ENCODE measurements at regions not wholly inside any gene's neighbourhood (a gene's known extent, or its start where the extent isn't known, plus 50 kb on each side); places are given as distances from the start of the nearest gene placed in this dataset.

DNA sequence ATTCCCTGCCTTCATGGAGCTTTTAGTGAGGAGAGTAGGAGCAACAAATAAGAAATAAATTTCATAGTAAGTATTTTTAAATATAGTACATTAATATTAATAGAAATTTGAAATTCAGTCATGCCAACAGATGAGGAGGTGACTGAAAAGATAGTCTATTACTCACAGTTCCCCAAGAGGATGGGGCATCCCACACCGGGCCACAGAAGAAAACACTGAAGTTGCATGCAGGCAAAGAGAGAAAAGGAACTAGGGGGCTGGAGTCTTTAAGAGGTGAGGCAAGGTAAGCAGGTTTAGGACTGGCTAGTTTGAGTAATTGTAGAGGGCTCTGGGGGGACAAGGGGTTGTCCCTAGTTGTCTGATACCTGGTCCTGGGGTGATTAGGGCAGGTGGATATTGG is 120.1 kb upstream of the UMPS start:
- no peak overlapping the region for H2AFZ ChIP-seq
- TF ChIP-seq, protein P1, sequence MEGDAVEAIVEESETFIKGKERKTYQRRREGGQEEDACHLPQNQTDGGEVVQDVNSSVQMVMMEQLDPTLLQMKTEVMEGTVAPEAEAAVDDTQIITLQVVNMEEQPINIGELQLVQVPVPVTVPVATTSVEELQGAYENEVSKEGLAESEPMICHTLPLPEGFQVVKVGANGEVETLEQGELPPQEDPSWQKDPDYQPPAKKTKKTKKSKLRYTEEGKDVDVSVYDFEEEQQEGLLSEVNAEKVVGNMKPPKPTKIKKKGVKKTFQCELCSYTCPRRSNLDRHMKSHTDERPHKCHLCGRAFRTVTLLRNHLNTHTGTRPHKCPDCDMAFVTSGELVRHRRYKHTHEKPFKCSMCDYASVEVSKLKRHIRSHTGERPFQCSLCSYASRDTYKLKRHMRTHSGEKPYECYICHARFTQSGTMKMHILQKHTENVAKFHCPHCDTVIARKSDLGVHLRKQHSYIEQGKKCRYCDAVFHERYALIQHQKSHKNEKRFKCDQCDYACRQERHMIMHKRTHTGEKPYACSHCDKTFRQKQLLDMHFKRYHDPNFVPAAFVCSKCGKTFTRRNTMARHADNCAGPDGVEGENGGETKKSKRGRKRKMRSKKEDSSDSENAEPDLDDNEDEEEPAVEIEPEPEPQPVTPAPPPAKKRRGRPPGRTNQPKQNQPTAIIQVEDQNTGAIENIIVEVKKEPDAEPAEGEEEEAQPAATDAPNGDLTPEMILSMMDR (IDR thresholded peaks at IDR 0.05), result no peak
- H3K27ac ChIP-seq, result no peak overlapping the region

GRCh38 chr3:124611520-124611919 is 118.7 kb upstream of the UMPS start:
- H3K27ac ChIP-seq, result no peak overlapping the region
- H3K9ac ChIP-seq, result no peak overlapping the region
- no peak overlapping the region for H3K4me2 ChIP-seq (ENCODE audit: low read length)
- no peaks in the 10 kb centered on the region for H3K27me3 ChIP-seq (ENCODE audit: control insufficient read depth, insufficient read depth, low read length)
- H2AFZ ChIP-seq, result no peak overlapping the region
- H3K9me3 ChIP-seq (ENCODE audit: control insufficient read depth, low read length), result no peaks in the 10 kb centered on the region
- peaks cover 5% of the 10 kb centered on the region for H3K79me2 ChIP-seq
- H3K4me1 ChIP-seq, result no peaks in the 10 kb centered on the region
- TF ChIP-seq, protein P1 (IDR thresholded peaks at IDR 0.05), result no peak
- peaks cover 2% of the 10 kb centered on the region for H3K36me3 ChIP-seq (ENCODE audit: control insufficient read depth, insufficient read depth, low read length)
- H3K4me3 ChIP-seq (ENCODE audit: low read depth, low read length), result no peak overlapping the region

More for the DNA sequence above, 120.1 kb upstream of the UMPS start:
- Histone ChIP-seq H3K79me2 (peaks cover 5% of the 10 kb centered on the region), H3K4me2 (ENCODE audit: low read length) (no peak overlapping the region), H3K4me1 (no peaks in the 10 kb centered on the region), H3K36me3 (ENCODE audit: control insufficient read depth, insufficient read depth, low read length) (peaks cover 2% of the 10 kb centered on the region), H3K9ac (no peak overlapping the region), H3K9me3 (ENCODE audit: control insufficient read depth, low read length) (no peaks in the 10 kb centered on the region), H3K27me3 (ENCODE audit: control insufficient read depth, insufficient read depth, low read length) (no peaks in the 10 kb centered on the region), H3K4me3 (ENCODE audit: low read depth, low read length) (no peak overlapping the region)

DNA sequence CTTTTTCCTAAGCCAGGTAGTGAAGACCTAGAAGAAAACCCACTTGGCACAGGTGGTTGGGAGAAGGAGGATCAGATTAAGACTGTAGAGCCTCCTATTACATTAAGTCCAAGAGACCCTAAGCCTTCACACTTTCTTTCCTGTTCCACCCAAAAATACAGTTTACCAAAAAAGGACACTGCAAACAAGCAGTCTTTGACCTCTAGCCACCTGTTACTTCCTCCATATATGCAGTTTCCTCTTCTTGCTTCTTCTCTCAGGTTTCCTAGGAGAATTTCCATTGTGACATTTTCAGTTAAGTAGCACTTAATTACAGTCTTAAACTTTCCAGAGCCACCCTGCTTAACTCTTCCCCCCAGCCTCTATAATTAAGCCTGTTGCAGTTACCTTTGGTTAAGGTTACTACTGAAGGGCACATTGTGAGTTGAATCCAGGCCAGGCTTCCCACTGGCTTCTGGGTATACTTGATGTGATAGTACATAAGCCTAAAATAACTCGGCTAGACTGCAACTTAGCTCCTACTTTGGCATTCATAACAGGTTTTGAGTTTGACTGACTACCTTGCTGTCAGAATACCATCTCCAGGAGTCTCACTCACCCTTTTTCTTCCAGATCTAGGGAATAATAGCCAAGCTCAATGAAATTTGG is 114.2 kb upstream of the UMPS start:
- Histone ChIP-seq H3K4me2 (ENCODE audit: low read length) (no peak overlapping the region), H3K9me3 (ENCODE audit: control insufficient read depth, low read length) (no peaks in the 10 kb centered on the region), H3K27me3 (ENCODE audit: control insufficient read depth, insufficient read depth, low read length) (no peaks in the 10 kb centered on the region), H3K27ac (no peak overlapping the region), H3K4me3 (ENCODE audit: low read depth, low read length) (no peak overlapping the region), H3K4me1 (peaks cover 7% of the 10 kb centered on the region), H2AFZ (no peak overlapping the region), H3K9ac (no peak overlapping the region), H3K79me2 (no peaks in the 10 kb centered on the region), H3K36me3 (ENCODE audit: control insufficient read depth, insufficient read depth, low read length) (no peaks in the 10 kb centered on the region)
- TF ChIP-seq, protein P1 (IDR thresholded peaks at IDR 0.05), result no peak

DNA sequence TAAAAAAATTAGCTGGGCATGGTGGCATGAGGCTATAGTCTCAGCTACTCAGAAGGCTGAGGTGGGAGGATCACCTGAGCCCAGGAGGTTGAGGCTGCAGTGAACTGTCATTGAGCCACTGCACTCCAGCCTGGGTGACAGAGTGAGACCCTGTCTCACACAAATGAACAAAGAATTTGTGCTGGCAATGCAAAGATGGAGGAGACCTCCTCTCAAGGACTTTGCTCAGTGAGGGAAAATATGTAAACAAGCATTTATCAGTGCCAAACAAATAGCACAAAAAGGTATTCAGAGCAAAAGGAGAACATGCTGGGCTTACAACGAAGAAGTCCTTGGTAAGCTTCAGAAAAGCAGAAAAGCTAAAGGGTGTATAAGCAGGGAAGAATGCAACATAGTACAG is 113.1 kb upstream of the UMPS start:
- Histone ChIP-seq H3K36me3 (ENCODE audit: control insufficient read depth, insufficient read depth, low read length) (no peaks in the 10 kb centered on the region), H3K4me2 (ENCODE audit: low read length) (no peak overlapping the region), H2AFZ (no peak overlapping the region), H3K27me3 (ENCODE audit: control insufficient read depth, insufficient read depth, low read length) (no peaks in the 10 kb centered on the region), H3K4me1 (peaks cover 7% of the 10 kb centered on the region), H3K4me3 (ENCODE audit: low read depth, low read length) (no peak overlapping the region), H3K27ac (no peak overlapping the region), H3K79me2 (no peaks in the 10 kb centered on the region), H3K9me3 (ENCODE audit: control insufficient read depth, low read length) (no peaks in the 10 kb centered on the region), H3K9ac (no peak overlapping the region)
- TF ChIP-seq, protein P1 (IDR thresholded peaks at IDR 0.05), result no peak

All from parathyroid adenoma (tissue), 2 donors.